GM19467 (cell line): ENCODE measurements at regions not wholly inside any gene's neighbourhood (a gene's known extent, or its start where the extent isn't known, plus 50 kb on each side); places are given as distances from the start of the nearest gene placed in this dataset.

ENCODE experiments used
- ATAC-seq: cut with Tn5 transposase; IDR thresholded peaks from one replicate; pipeline ENCODE4 v1.9.1; 2021; ENCODE audit warnings: mild to moderate bottlenecking, moderate library complexity; ENCODE audit not compliant: unreplicated experiment

GRCh38 chr13:40271931-40272775 is 394.3 kb downstream of the FOXO1 start:
- ATAC-seq = no peak

DNA sequence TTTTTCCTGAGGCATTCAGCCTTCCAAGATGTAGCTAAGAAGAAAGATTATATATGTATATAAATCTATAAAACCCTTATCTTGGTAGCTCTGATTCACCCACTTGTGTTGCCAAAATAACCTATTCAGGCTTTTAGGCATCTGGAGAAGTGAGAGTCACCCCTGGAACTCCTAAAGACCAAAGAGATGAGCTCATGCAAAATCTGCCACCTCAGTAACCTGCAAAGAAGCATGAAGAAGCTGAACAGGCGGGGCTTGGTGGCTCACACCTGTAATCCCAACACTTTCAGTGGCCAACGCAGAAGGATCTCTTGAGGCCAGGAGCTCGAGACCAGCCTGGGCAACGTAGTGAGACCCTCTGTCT is 393.7 kb downstream of the FOXO1 start:
- ATAC-seq = no peak

- ATAC-seq = no peak
These were observed 393.0 kb downstream of the FOXO1 start for GRCh38 chr13:40273253-40274025.

DNA sequence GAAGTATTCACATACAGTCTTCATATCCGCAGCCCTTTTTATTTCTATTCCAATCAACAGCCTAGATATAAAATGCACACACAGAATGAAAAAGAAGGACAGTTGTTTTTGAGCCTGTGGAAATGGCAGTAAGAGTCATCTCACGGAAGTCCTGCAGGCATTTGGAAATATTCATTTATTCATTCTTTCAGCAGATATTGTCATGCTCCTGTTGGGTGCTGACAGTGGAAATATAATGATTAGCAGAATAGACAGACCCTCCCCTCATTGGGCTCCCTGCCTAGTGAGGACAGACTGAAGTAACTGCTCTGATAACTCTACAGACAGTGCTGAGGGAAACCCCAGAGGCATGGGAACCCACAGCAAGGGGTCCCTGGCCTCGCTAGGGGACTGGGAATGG is 392.3 kb downstream of the FOXO1 start:
- no peak for ATAC-seq

GRCh38 chr13:40275155-40275554 is 391.3 kb downstream of the FOXO1 start:
- no peak for ATAC-seq

DNA sequence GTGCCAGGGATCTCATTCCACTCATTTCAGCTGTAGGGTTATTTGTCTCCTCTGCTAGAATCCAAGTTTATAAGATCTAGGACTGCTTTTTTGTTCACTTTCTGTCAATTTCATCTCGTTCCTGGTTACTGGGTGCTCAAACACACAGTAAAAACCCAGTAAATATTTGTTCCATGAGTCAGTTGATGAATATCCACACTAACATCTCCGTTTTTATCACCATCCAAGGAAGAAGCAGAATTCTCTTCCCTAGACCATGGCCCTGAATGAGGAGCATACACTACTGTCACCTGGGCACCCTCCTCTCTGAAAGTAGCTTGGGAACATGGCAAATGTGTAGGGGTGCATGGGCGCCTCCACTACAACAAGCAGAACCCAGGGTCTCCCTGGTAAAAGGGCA is 390.8 kb downstream of the FOXO1 start:
- ATAC-seq = no peak

GRCh38 chr13:40283666-40284065 is 382.8 kb downstream of the FOXO1 start:
- no peak for ATAC-seq

- ATAC-seq = no peak
These were observed 380.8 kb downstream of the FOXO1 start for GRCh38 chr13:40285634-40286033.

DNA sequence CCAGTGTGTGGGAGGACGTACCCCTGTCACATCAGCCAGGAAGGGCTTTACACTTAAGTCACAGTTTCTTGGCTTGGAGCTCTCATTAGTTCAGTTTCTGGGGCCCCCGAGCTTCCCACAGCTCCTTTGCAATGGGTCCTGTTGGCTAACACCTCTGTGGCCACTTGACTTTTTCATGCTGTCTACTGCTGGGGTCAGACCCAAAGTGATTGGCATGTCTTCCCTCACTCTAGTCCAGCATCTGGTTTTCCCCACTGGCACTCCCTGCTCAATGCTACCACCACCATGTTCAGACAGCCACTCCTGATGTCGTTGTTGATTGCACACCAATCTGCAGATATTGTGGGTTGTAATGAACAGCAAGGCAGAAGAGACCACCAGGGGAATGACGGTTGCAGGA is 379.0 kb downstream of the FOXO1 start:
- ATAC-seq = no peak

- ATAC-seq = no peak
These were observed 378.2 kb downstream of the FOXO1 start for GRCh38 chr13:40288259-40288658.

DNA sequence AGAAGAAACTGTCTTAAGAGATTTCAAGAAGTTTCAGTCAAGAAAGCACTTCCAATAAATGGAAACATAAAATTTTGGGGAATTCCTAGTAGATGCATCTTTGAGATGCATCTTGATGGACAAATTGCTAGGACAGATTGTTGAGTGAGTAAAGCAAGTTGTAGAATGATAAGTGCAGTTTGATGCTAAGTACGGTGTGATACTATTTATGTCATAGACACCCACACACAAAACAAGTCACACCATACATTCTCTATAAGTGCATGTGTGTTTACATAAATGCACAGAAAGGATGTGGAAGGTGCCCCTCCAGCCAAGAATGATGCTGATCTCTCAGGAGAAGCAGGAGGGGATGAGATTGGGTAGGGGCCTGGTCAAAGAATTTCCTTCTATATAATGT is 375.7 kb downstream of the FOXO1 start:
- ATAC-seq = no peak

DNA sequence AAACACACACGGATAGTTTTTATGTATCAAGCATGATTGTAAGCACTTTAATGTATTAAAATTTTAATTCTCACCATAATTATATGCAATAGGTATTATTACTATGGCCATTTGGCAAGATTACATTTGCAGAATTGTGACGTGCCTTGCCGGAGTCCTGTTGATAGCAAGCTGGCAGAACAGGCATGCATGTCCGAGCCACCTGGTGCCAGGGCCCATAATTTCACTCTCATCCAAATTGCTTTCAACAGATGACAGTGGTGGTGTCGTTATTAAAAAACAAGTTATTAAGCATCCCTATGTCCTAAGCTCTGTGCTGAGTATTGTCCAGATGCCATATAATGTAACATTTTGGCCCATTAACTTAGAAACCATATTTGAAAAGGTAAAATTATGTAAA is 374.3 kb downstream of the FOXO1 start:
- ATAC-seq = no peak

- no peak for ATAC-seq
These were observed 373.9 kb downstream of the FOXO1 start for GRCh38 chr13:40292536-40292935.

GRCh38 chr13:40302351-40302750 is 364.1 kb downstream of the FOXO1 start:
- no peak for ATAC-seq

- ATAC-seq = no peak
These were observed 362.1 kb downstream of the FOXO1 start for GRCh38 chr13:40304391-40304790.

GRCh38 chr13:40306817-40307216 is 359.6 kb downstream of the FOXO1 start:
- ATAC-seq = no peak

DNA sequence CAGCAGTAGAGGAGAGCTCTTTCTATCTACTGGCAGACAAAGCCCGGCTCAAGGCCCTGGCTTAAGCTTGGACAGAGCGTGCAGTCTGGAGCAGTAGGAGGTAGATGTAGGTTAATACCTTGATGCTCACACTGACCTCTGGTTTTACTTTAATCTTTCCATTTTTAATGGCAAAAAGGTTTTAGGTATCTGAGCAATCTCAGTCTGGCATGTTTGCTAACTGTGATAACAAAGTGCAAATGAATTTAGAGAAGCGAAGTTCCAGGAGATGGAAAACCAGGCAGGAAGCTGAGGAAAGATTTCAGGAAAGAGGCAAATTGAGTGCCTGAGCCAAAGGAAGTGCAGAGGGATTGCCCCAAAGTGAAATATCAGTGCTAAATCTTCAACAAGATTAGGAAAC is 356.6 kb downstream of the FOXO1 start:
- no peak for ATAC-seq

DNA sequence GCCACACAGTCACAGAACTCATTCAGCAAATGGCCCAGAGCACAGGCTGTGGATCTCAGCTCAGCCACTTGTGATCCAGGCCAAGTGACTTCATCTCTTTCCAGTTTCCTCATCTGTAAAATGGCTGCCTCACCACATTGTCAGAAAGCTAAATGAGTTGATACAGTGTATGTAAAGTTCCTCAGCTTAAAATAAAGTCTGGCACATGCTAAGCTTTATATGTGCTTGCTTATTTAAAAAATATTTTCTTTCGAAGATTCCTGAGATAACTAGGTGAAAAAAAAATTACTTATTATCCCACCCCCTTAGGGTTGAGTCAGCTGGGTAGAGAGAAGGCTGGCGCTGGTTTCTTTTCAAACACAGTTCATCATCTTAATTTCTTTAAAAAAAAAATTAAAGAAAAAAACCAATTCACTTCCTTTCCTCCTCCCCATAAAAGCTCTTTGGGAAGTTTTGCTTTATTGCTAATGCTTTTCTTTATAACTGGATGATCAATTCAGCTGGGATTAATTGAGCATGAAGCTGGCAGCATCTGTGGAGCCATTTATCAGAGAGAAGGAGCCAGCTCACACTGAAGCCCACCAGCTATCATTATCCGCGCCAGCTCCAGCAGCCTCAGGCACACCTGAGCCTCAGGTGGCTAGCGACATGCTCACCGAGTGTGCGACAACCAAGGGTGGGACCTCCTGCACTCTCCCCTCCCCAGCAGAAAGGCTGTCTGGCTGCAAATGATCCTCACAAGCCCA is 354.9 kb downstream of the FOXO1 start:
- no peak for ATAC-seq

DNA sequence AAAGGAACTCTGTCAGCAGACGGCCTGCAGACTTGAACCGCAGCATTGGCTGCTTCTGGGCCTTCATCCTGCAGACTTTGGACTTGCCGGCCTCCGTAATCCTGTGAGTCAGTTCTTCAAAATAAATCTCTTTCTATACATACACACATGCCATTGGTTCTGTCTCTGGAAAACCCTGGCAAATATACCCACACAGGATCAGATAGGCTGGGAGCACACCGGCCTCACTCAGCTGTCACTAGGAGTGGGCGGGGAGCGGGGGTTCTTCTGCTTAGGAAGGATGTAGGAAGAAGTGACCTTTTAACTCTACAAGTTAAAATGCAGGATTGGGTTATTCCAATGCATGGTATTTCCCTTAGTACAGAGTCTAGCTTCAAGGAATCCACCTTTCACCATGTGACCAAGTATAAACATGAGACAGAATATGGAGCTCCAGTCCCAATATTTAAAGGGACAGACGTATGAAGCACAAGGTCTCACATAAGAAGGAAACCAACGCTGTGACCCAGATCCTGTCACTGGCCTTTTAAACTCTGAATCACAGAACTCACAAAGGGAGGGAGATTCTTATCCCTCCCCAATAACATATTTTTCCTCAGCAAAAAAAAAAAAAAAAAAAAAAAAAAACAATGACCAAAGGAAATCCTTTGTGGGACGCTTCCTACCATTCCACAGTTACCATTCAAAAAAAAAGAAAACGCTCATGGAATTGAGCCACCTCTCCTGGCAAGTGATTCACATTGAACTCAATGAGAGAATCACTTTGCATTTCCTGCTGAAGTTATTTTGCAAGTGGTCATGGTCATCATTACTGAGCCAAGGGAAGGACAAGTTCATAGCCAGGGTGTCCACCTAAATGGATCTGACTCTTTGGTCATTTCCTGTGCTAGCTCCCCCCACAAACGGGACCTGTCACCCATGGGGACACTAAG is 352.9 kb downstream of the FOXO1 start:
- no peak for ATAC-seq

GRCh38 chr13:40315416-40316064 is 350.9 kb downstream of the FOXO1 start:
- ATAC-seq = no peak
